OCI-LY3 (cell line): ENCODE measurements at regions not wholly inside any gene's neighbourhood (a gene's known extent, or its start where the extent isn't known, plus 50 kb on each side); places are given as distances from the start of the nearest gene placed in this dataset.

Source experiments
- EZH2phosphoT487 ChIP-seq: fragments of 200-600 bp; shearing (Covaris generic); IDR thresholded peaks from 2 replicates; pipeline ENCODE4 v1.6.1; 2018; ENCODE audit warnings: antibody characterized with exemption, mixed run types, low read depth
- TF ChIP-seq, protein P1 (sequence below): fragments of 200-600, 300-600 bp; sonication (generic); IDR thresholded peaks from 2 replicates; pipeline ENCODE4 v1.5.1; 2014; ENCODE audit warnings: antibody characterized with exemption, low read length, low read depth

- TF ChIP-seq, protein P1, sequence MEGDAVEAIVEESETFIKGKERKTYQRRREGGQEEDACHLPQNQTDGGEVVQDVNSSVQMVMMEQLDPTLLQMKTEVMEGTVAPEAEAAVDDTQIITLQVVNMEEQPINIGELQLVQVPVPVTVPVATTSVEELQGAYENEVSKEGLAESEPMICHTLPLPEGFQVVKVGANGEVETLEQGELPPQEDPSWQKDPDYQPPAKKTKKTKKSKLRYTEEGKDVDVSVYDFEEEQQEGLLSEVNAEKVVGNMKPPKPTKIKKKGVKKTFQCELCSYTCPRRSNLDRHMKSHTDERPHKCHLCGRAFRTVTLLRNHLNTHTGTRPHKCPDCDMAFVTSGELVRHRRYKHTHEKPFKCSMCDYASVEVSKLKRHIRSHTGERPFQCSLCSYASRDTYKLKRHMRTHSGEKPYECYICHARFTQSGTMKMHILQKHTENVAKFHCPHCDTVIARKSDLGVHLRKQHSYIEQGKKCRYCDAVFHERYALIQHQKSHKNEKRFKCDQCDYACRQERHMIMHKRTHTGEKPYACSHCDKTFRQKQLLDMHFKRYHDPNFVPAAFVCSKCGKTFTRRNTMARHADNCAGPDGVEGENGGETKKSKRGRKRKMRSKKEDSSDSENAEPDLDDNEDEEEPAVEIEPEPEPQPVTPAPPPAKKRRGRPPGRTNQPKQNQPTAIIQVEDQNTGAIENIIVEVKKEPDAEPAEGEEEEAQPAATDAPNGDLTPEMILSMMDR: no peak
- TF ChIP-seq EZH2phosphoT487: no peak
Observed at GRCh38 chr5:152688561-152689249, 283.6 kb upstream of the NMUR2 start.
